ENCODE measurements at regions not wholly inside any gene's neighbourhood (a gene's known extent, or its start where the extent isn't known, plus 50 kb on each side); places are given as distances from the start of the nearest gene placed in this dataset.

DNA sequence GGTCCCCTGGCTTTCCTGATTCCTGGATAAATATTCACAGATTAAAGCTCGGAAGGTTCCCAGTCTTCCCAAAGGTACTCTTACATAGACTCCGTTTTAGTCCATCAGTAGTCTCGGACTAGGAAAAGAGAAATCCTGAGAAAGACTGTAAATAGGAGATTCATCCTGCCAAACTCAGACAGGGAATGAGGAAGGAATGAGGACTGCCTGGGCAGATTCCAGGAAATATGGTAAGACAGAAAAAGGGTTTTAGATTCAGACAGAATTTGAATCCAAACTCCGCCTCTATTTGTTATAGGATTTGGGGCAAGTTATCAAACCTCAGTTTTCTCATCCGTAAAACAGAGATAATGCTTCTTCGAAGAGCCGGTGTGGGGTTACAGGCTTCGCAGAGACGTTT lies 77.8 kb upstream of the VGLL4 start:
- no peak overlapping the region for H3K27ac ChIP-seq
- H3K9me3 ChIP-seq: no peaks in the 10 kb centered on the region
- H3K36me3 ChIP-seq: no peaks in the 10 kb centered on the region
- H3K4me1 ChIP-seq: peaks cover 7 to 10% of the 10 kb centered on the region in 2 donors
- no peak overlapping the region for H3K4me3 ChIP-seq
- peaks cover 0 to 2% (median 2%) of the 10 kb centered on the region in 3 donors for H3K27me3 ChIP-seq
- DNase-seq: no peak
- intact Hi-C loops (cut with DNase I; ENCODE audit: low total_unique reads) (no loop called here), in situ Hi-C loops (cut with MboI; ENCODE audit: low sequenced_read_pairs in 4 of 4) (no loop called here)
- ATAC-seq: no peak
- no peak for TF ChIP-seq POLR2A (IDR thresholded peaks at IDR 0.05)
- TF ChIP-seq, protein P1, sequence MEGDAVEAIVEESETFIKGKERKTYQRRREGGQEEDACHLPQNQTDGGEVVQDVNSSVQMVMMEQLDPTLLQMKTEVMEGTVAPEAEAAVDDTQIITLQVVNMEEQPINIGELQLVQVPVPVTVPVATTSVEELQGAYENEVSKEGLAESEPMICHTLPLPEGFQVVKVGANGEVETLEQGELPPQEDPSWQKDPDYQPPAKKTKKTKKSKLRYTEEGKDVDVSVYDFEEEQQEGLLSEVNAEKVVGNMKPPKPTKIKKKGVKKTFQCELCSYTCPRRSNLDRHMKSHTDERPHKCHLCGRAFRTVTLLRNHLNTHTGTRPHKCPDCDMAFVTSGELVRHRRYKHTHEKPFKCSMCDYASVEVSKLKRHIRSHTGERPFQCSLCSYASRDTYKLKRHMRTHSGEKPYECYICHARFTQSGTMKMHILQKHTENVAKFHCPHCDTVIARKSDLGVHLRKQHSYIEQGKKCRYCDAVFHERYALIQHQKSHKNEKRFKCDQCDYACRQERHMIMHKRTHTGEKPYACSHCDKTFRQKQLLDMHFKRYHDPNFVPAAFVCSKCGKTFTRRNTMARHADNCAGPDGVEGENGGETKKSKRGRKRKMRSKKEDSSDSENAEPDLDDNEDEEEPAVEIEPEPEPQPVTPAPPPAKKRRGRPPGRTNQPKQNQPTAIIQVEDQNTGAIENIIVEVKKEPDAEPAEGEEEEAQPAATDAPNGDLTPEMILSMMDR (IDR thresholded peaks at IDR 0.05 in 4 of 5, conservative IDR thresholded peaks at IDR 0.05 in 1 of 5): no peak

GRCh38 chr3:11720917-11721411 lies 77.2 kb upstream of the VGLL4 start:
- intact Hi-C loops (cut with DNase I; ENCODE audit: low total_unique reads): no loop called here
- H3K4me3 ChIP-seq: peak overlapping the region; percentile 62 to 95 (median 76)
- H3K27me3 ChIP-seq: peaks cover 0 to 2% (median 2%) of the 10 kb centered on the region in 3 donors
- H3K9me3 ChIP-seq: no peaks in the 10 kb centered on the region
- TF ChIP-seq, protein P1 (IDR thresholded peaks at IDR 0.05 in 4 of 5, conservative IDR thresholded peaks at IDR 0.05 in 1 of 5): no peak
- no peak for TF ChIP-seq POLR2A (IDR thresholded peaks at IDR 0.05)
- in situ Hi-C loops (cut with MboI; ENCODE audit: low sequenced_read_pairs in 4 of 4): no loop called here
- DNase-seq (no peak), ATAC-seq (no peak)
- H3K36me3 ChIP-seq: no peaks in the 10 kb centered on the region
- peak overlapping the region; percentile 51 to 82 (median 66) for H3K27ac ChIP-seq
- peaks cover 7 to 10% of the 10 kb centered on the region in 2 donors for H3K4me1 ChIP-seq

- peak in 1 of 2 donors; percentile 23 for TF ChIP-seq POLR2A (IDR thresholded peaks at IDR 0.05)
- TF ChIP-seq, protein P1 (IDR thresholded peaks at IDR 0.05 in 4 of 5, conservative IDR thresholded peaks at IDR 0.05 in 1 of 5): no peak
- H3K36me3 ChIP-seq: no peaks in the 10 kb centered on the region
- intact Hi-C loops (cut with DNase I; ENCODE audit: low total_unique reads) (no loop called here), in situ Hi-C loops (cut with MboI; ENCODE audit: low sequenced_read_pairs in 4 of 4) (no loop called here)
- peak; percentile 11 to 19 for DNase-seq
- H3K27ac ChIP-seq: peak overlapping the region; percentile 65 to 82 (median 72)
- H3K9me3 ChIP-seq: no peaks in the 10 kb centered on the region
- peaks cover 7 to 10% of the 10 kb centered on the region in 2 donors for H3K4me1 ChIP-seq
- ATAC-seq: peak; percentile 38 to 39
- H3K4me3 ChIP-seq: peak overlapping the region; percentile 62 to 95 (median 76)
- H3K27me3 ChIP-seq: peaks cover 0 to 2% (median 2%) of the 10 kb centered on the region in 3 donors
These were observed 76.7 kb upstream of the VGLL4 start for GRCh38 chr3:11720304-11720898.

GRCh38 chr3:11719406-11720303 lies 75.9 kb upstream of the VGLL4 start:
- H3K27ac ChIP-seq: peak overlapping the region; percentile 65 to 82 (median 78)
- peaks cover 7 to 10% of the 10 kb centered on the region in 2 donors for H3K4me1 ChIP-seq
- H3K27me3 ChIP-seq: peaks cover 0 to 2% (median 0%) of the 10 kb centered on the region in 3 donors
- in situ Hi-C loops (cut with MboI; ENCODE audit: low sequenced_read_pairs in 4 of 4): no loop called here
- intact Hi-C loops (cut with DNase I; ENCODE audit: low total_unique reads): loop anchor here (5.0 kb wide), 1 partner anchor 337 kb away; no protein-coding TSS in a partner anchor
- peak; percentile 44 to 61 for ATAC-seq
- TF ChIP-seq POLR2A (IDR thresholded peaks at IDR 0.05): no peak
- TF ChIP-seq, protein P1 (IDR thresholded peaks at IDR 0.05 in 4 of 5, conservative IDR thresholded peaks at IDR 0.05 in 1 of 5): no peak
- H3K4me3 ChIP-seq: peak overlapping the region; percentile 62 to 95 (median 76)
- peak; percentile 5 to 21 for DNase-seq
- H3K9me3 ChIP-seq: no peaks in the 10 kb centered on the region
- no peaks in the 10 kb centered on the region for H3K36me3 ChIP-seq
